GM21723 (cell line): ENCODE measurements at regions not wholly inside any gene's neighbourhood (a gene's known extent, or its start where the extent isn't known, plus 50 kb on each side); places are given as distances from the start of the nearest gene placed in this dataset.
"Not testable (repeated sequence)": the region's sequence is repeated elsewhere in the genome, so short reads cannot be mapped to it uniquely, and the experiment has no call there.

Source experiments
- ATAC-seq: cut with Tn5 transposase; IDR thresholded peaks from one replicate; pipeline ENCODE4 v1.9.1; 2021; ENCODE audit warnings: mild to moderate bottlenecking, moderate library complexity; ENCODE audit not compliant: unreplicated experiment

DNA sequence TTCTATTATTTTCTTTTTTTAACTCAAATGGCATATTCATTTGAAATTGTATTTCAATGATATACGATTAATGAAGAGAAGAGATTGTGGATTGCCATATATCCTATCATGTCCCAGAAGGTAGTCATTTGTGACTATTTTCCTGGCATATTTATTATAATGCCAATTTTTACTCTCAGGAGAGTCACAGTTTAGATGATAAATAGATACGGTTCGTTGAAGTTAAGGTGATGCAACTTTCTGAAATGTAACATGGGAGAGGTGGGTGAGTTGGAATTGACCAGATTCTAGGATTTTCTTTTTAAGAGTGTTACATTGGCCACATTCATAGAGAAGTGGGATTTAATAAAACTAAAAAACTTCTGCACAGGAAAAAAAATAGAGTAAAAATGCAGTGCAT, 1138.5 kb downstream of the NCAM2 start:
- ATAC-seq: no peak

DNA sequence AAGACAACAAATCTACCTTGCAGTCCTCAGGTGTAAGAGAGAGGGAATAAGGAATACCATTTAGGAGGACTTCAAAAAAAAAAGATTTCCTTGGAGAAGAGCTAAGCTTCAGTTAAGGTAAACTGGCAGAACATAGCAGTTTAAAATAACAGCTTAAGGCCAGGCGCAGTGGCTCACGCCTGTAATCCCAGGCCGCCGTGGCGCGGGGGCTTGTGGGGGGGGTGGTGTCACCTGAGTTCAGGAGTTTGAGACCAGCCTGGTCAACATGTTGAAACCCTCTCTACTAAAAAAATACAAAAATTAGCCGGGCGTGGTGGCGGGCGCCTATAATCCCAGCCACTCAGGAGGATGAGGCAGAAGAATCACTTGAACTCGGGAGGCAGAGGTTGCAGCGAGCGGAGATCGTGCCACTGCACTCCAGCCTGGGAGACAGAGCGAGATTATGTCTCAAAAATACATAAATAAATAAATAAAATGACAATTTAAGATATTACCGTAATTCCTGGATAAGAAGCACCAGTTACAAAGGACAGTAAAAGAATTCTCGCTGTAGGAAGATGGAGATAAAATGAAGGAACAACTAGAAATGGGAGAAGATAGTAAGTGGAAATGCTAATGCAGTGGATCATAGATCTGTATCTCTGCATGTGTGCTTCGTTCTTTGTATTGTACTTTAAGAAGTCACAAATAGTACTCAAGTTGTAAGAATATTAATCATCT, 1140.2 kb downstream of the NCAM2 start:
- no peak for ATAC-seq

DNA sequence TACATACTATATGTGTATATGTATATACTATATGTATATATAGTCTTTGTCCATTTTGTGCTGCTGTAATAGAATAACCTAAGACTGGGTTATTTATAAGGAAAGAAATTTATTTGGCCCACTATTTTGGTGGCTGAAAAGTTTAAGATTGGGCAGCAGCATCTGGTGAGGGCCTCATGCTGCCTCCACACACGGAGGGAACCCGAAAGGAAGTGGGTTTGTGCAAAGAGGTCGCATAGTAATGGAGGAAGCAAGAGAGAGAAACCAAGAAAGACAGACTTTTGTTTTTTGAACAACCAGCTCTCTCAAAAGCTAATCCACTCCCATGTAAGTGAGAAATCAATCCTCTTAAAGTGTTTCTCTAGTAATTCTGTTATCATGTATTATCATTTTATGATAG, 1147.3 kb downstream of the NCAM2 start:
- no peak for ATAC-seq

DNA sequence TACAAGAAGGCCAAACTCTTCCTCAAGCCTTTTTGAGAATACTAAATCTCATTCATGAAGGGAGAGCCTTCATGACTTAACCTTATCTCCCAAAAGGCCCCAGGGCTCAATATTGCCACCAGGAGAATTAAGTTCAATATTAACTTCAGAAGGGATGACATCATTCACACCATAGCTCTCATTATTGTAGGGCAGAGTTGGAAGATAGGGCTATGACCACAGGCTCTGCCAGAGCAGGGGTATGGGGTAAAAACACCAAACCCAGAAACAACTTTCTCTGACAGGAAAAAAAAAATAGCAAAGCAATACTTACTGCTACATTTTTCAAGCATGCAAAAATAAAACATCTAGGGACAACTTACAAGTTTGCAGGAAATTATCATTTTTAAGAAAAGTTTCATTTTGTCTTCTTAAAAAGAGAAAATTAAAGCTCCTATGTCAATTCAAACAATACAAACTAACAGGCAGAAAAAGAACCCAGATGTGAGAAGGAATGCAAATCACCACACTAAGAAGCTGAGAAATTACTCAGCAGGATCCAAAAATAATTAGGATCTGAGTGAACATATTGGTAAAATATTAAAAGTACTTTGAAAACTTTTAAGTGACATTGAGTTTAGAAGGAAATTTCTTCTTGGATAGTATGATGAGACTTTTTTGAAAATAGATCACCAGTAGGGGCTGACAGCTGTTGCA, 1156.5 kb downstream of the NCAM2 start:
- no peak for ATAC-seq

DNA sequence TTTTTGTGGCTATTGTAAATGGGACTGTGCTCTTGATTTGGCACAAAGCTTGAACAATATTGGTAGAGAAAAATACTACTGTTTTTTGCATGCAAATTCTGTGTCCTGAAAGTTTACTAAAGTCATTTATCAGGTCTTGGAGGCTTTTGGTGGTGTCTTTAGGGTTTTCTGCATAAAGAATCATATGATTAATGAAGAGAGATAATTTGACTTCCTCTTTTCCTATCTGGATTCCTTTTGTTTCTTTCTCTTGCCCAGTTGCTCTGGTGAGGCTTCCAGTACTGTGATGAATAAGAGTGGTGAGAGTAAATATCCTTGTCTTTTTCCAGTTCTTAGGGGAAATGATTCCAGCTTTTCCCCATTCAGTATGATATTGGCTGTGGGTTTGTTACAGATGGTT, 1166.7 kb downstream of the NCAM2 start:
- ATAC-seq: no peak

DNA sequence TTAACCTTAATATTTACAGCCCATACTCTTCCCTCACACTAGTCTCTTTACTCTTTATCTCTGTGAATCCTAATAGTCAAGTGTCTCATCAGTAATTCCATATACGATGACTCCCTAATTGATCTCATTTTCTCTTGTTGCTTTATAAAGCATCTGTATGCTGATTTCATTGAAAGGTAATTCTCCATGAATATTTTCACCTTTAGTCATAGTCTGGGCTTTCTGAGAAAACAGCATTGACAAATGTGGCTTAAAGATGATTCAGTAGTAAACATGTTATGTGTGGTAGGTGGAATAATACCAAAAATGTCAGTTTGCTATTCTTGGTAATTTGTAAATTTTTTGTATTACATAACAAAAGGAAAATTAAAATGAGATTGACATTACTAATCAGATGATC, 1176.5 kb downstream of the NCAM2 start:
- ATAC-seq: no peak

DNA sequence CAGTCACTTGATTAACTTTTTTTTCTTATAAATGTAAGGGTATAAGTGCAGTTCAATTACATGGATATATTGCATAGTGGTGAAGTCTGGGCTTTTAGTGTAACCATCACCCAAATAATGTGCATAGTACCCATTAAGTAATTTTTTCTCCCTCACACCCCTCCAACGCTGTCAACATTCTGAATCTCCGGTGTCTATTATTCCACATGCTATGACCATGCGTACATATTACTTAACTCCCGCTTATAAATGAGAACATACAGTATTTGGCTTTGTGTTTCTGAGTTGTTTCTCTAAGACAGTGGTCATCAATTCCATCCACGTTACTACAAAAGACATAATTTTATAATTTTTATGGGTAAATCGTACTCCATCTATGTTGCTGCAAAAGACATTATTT, 1191.1 kb downstream of the NCAM2 start:
- no peak for ATAC-seq

DNA sequence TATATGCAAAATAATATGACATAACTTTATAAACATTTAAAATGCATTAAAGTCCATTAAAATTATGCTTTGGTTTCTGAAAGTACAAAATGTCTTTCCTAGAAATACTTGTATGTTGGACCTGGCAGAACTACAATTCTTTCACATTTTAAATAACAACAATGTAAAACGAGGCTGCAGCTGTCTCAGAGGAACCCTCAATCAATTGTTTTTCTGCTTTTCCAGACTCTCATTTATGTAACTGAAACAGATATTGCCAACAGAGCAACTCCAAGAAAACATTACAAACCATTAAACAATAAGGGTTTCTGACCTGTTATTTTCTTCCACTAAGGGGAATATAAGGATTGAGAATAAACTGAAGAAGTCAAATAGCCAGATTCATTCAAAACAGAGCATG, 1193.4 kb downstream of the NCAM2 start:
- ATAC-seq: no peak

DNA sequence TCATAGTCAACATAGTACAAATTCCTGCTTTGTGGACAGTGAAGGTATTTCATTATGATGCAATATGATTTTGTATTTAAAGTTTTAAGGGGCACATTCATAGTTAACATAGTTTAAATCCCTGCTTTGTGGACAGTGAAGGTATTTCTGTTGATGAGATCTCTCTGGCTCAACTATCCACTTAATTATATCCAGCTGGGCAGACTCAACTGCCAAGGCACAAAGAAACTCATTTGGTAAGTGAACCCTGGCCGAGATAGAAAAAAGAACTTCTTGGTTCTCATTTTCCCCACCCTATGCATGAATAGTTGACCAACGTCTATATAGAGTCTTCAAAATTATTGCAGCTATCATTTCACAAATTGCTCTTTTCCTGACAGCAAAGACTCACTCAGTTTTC, 1194.6 kb downstream of the NCAM2 start:
- ATAC-seq: no peak

DNA sequence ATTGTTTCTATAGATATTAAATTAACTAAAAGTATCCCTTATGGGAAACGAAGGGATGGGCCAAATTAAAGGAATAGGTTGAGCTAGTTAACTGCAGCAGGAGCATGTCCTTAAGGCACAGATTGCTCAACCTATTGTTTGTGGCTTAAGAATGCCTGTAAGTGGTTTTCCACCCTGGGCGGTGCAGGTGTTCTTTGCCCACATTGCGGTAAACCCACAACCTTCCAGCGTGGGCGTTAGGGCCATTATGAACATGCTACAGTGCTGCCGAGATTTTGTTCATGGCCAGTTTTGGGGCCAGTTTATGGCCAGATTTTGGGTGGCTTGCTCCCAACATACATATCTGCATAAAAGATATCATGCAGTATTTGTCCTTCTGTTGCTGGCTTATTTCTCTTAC, 1196.8 kb downstream of the NCAM2 start:
- not testable (repeated sequence) for ATAC-seq

DNA sequence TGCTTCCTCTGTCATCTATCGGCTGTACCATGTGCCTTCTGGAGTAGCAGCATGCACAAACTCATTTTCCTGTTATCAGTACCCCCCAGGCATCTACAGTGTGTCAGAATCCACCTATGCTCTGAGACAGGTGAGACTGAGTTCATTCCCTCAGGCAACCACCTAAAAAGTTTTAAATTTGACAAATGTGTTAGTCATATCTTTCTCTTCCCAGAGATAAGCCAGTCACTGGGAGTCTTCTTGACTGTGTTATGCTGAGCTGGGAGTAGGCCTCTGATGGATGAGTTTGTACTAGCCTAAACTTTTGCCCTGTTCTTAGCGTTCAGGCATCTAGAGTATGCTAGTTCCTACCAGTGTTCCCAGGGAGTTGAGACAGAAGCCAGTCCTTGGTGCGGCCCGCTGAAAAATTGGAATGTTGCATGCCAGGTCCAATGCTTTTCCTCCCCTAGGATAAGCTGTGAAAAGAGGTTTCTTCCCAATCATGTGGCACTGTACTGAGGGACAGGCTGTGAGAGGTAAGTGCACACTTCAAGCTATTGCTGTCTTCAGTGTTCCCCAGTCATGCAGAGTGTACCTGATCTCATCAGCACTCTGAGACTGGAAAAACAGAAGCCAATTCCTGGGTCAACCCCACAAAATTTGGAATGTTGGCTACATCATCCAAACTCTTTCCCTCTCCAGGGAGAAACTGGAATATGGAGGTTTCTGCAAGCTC, 1202.3 kb downstream of the NCAM2 start:
- ATAC-seq: no peak

DNA sequence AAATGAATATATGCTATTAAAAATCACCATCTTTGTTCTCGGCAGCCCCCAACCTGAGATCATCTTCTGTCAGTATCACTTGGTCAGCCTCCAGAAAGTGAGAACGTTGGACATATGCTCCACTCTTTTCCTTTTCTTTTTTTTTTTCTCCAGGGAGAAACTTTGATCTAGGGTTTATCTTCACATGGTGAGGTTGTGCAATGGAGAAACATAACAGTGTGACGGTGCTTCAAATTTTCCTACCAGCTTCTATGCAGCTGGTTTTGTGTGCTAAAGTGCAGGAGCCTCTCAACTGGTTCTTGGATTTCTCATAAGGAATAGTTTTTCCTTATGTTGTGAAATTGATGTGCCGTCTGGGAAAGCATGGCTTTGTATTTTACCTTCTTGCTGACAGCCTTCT, 1202.9 kb downstream of the NCAM2 start:
- no peak for ATAC-seq

DNA sequence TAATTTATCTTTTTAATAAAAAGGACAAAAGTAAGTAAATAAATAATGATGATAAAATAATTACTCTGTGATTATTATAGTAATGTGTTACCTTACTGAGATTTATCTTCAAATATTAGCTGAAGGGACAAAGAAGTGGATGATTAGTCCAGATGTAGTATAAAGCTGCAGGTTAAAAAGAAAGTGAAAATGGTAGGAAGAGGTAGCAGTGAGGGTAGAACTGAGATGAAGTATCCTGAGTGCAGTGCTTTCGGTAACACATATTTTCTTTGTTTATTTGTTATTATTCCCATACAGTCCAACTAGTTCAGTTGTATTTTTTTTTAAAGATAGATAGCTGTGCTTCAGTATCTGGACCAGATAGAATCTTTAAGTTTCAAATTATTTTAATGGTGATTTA, 1203.5 kb downstream of the NCAM2 start:
- ATAC-seq: no peak

DNA sequence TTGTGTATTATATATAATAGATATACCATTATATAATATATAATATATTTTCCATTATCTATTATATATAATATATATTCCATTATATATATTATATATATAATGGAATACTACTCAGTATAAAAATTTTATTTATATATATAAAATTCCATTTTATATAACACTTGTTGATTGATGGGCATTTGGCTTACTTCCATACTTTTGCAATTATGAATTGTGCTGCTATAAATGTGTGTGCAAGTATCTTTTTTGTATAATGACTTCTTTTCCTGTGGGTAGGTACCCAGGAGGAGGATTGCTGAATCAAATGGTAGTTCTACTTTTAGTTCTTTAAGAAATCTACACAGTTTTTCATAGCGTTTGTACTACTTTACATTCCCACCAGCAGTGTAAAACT, 1211.1 kb downstream of the NCAM2 start:
- ATAC-seq: no peak

DNA sequence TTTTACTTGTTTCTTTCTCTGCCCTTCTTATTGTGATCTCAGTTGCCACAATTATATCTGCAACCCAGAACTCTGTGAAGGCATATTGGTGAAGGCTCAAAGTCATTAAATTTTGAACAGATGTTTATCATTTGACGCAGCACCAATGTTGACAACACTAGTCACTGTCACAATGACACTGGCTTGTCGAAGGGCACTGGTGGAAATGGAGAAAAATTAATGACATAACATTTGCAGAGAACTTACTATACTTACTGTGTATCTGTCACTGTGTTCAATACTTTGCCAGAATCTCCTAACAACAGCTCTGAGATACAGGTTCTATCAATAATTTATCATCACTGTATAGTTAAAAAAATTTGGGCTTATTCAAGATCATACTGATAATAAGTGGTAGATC, 1213.7 kb downstream of the NCAM2 start:
- no peak for ATAC-seq

DNA sequence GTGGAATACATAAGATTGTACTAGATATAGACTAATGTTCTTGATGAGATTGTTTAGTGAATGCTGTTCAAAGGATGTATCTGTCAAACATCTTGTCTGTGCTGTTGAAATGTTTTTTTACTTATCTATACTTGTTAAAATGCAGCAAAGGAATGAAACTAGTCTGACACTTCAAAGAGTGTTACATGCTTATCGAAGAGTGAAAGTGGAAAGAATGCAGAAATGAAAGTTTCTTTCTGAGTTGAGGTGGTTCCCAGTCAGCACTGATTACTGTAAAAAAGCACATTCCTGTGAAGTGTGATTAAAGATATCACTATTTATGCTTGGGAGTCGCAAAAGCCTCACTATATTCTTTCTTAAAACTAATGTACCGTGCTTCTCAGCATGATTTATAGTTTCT, 1225.2 kb downstream of the NCAM2 start:
- peak; percentile 80 for ATAC-seq

DNA sequence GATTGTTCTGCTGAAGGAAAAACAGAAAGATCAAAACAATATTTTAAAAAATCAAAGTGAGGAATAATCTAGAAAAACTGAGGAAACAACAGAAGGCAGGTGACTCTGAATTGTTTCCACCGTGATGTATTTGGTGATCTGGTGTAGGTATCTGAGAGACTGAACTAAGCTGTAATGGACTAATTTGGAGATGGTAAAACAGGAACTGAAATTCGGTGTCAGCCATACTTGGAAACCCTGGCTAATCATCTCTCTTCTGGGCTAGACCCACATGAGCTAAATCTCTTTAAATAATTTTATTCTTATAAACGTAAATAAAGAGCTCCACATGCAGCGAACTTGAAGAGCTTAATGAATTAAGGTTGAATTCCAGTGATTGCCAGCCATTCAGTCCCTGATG, 1226.1 kb downstream of the NCAM2 start:
- ATAC-seq: no peak

DNA sequence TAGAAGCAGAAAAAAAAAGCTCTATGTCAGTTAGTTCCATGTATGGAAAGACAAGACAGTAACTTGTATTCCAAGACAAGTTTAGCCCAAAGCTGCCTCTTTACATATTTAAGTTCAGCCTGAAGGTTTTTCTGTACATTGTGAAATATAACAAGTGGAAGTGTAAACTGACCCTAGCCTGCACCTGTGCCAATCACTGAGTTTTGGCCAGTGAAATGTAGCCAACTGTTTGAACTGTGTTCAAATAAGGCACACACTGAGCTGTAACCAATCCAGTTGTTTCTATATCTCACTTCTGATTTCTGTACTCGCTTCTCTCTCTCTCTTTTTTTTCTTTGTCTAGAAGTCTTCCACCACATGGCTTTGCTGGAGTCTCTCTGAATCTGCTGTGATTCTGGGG, 1227.1 kb downstream of the NCAM2 start:
- no peak for ATAC-seq

DNA sequence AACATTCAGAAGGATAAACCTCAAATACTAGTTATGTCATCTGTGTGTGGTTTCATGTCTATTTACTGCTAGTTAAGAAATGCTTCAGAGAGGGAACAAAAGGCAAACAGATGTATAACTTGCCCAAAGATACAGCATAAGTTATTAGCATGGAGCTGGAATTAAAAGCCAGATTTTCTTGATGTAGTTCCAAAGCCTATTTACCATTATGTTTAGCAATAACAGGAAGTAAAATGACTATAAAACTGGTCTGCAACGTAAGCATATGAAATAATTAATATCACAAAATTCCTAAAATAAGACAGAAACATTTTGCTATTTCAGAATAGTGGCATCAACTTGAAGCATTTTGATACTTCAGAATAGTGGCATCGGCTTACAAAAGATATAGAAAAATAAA, 1232.8 kb downstream of the NCAM2 start:
- no peak for ATAC-seq

DNA sequence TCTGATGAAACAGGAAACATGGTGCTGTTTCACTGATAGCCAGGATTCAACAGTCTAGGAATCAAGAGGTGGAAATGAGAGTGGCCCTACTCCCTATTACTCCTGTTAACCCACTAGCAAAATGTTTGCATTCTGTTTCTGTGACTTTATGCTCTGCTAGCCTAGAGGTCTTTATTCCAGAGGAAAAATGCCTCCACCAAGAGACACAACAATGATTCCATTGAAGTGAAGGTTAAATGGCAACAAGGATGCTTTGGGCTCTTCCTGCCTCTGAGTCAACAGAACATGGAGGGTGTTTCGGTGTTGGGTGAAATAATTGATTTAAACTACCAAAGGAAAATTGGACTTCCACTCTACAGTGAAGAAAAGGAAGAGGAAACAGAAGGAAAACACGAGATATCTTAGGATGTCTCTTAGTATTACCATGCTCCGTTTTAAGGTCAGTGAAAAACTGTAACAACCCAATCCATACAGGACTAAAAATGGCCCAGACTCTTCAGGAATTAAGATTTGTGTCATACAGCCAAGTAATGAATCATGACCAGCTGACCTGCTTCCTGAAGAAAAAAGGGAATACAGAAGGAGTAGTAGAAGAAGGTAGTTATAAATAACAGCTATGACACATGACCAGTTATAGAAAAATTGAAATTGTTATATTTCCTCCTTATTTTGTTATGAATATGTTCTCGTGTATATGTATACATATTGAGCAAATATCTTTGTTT, 1237.8 kb downstream of the NCAM2 start:
- ATAC-seq: no peak

DNA sequence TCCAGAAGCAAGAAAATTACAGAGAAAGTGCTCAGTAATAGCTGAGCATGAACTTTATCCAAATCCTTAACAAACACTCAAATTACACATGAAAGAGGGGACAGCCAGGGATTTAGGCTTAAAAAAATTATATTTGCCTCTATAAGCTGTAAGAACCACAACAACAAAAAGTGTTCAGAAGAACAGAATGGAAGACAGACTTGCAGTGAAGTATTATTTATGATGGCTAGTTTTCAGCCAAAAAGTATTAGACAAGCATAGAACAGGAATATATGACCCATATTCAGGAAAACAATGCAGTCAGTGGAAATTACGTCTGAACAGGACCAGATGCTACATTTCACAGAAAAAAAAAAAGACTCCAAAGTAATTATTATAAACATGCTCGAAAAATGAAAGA, 1246.3 kb downstream of the NCAM2 start:
- no peak for ATAC-seq

DNA sequence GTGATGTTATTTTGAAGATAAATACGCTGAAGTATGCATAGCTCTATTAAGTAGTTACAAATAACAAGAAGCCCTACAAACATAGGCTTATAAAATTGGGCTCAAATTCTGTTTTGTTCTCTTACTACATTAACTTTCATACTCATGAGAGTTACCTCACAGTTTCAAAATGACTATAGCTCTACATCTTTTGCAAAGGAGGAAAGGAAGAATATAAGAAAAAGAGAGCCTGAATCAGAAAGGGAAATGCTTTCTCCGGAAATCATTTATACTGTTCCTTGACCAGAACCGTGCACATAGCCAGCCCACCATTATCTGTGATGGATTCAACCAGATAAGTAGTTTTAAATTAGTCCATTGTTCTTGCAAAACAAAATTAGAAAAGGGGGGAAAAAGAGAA, 1252.1 kb downstream of the NCAM2 start:
- no peak for ATAC-seq
